AG09319 (cell line): ENCODE measurements at regions not wholly inside any gene's neighbourhood (a gene's known extent, or its start where the extent isn't known, plus 50 kb on each side); places are given as distances from the start of the nearest gene placed in this dataset.

Source experiments
- DNase-seq: peaks from one replicate; pipeline ENCODE4 v3.0.0-alpha.2; 2010; ENCODE audit warnings: low read depth; ENCODE audit errors: extremely low read depth
- TF ChIP-seq, protein P1 (sequence below): IDR thresholded peaks from 2 replicates; pipeline ENCODE4 v1.5.1; 2011; ENCODE audit warnings: low read depth, mild to moderate bottlenecking, inconsistent platforms, low read length, moderate library complexity

- DNase-seq = no peak
- TF ChIP-seq, protein P1, sequence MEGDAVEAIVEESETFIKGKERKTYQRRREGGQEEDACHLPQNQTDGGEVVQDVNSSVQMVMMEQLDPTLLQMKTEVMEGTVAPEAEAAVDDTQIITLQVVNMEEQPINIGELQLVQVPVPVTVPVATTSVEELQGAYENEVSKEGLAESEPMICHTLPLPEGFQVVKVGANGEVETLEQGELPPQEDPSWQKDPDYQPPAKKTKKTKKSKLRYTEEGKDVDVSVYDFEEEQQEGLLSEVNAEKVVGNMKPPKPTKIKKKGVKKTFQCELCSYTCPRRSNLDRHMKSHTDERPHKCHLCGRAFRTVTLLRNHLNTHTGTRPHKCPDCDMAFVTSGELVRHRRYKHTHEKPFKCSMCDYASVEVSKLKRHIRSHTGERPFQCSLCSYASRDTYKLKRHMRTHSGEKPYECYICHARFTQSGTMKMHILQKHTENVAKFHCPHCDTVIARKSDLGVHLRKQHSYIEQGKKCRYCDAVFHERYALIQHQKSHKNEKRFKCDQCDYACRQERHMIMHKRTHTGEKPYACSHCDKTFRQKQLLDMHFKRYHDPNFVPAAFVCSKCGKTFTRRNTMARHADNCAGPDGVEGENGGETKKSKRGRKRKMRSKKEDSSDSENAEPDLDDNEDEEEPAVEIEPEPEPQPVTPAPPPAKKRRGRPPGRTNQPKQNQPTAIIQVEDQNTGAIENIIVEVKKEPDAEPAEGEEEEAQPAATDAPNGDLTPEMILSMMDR = no peak
Measured at GRCh38 chr15:69809421-69809820, 288.3 kb downstream of the TLE3 start.

GRCh38 chr15:69810431-69811354 is 287.0 kb downstream of the TLE3 start:
- TF ChIP-seq, protein P1 = no peak
- DNase-seq = no peak

- no peak for DNase-seq
Measured at GRCh38 chr15:69812861-69813261, 284.9 kb downstream of the TLE3 start.

GRCh38 chr15:69813881-69814280 is 283.8 kb downstream of the TLE3 start:
- DNase-seq = no peak
- TF ChIP-seq, protein P1 = no peak

More at GRCh38 chr15:69812861-69813261, 284.9 kb downstream of the TLE3 start:
- TF ChIP-seq, protein P1 = no peak

DNA sequence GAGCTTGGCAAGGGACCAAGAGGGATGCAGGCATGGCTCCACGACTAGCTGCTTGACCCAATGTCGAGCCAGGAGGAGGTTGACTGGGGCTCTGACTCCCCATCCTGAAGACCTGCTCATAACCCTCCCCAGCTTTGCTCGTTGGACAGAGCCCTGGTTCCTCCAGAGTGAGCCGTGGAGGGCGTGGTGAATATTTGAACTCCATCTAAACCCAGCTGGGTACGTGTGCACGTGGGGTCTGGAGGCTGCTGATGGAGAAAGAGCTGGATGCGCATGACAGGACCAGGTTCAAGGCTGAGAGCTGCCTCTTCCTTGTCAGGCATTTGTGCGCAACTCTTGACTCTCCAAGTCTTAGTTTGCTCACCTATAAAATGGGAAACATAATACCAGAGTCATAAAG is 282.8 kb downstream of the TLE3 start:
- no peak for DNase-seq
- TF ChIP-seq, protein P1 = no peak

GRCh38 chr15:69815793-69816192 is 281.9 kb downstream of the TLE3 start:
- TF ChIP-seq, protein P1 = no peak

GRCh38 chr15:69816522-69816921 is 281.2 kb downstream of the TLE3 start:
- no peak for DNase-seq
- TF ChIP-seq, protein P1 = no peak

More at GRCh38 chr15:69815793-69816192, 281.9 kb downstream of the TLE3 start:
- no peak for DNase-seq
